HL-60 (cell line): ENCODE measurements at regions not wholly inside any gene's neighbourhood (a gene's known extent, or its start where the extent isn't known, plus 50 kb on each side); places are given as distances from the start of the nearest gene placed in this dataset.

Experiments
- POLR2AphosphoS5 ChIP-seq: IDR thresholded peaks from 2 replicates; pipeline ENCODE4 v1.6.1; 2012; ENCODE audit warnings: low read depth
- TF ChIP-seq, protein P1 (sequence below): IDR thresholded peaks from one replicate; pipeline ENCODE4 v1.5.1; 2011; ENCODE audit warnings: low read length, control low read depth, inconsistent platforms; ENCODE audit not compliant: insufficient read depth

DNA sequence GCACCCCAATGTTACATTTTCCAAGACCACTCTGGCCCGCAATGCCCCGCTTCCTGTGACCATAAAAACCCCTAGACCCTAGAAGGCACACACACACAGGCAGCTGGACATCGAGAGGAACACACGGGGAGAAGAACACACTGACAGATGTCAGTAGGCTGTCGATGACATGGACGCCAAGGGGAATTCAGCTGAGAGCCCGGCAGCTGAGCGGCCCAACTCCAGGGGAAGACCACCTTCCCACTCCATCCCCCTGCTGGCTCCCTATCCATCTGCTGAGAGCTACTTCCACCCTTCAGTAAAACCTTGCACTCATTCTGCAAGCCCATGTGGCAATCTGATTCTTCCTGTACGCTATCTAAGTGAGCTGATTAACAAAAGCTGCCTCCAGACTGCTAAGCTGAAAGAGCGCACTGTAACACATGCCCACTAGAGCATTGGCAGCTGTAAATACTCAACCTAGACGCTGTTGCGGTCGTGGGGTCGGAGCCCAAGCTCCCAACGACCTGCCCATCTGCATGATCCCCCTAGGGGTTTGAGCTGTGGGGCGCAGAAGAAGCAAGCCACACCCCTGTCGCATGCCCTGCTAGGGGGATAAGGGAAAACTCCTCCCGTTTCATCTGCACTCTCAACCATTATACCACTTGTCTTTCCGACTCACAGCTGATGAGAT is 843.6 kb upstream of the POT1 start:
- TF ChIP-seq, protein P1, sequence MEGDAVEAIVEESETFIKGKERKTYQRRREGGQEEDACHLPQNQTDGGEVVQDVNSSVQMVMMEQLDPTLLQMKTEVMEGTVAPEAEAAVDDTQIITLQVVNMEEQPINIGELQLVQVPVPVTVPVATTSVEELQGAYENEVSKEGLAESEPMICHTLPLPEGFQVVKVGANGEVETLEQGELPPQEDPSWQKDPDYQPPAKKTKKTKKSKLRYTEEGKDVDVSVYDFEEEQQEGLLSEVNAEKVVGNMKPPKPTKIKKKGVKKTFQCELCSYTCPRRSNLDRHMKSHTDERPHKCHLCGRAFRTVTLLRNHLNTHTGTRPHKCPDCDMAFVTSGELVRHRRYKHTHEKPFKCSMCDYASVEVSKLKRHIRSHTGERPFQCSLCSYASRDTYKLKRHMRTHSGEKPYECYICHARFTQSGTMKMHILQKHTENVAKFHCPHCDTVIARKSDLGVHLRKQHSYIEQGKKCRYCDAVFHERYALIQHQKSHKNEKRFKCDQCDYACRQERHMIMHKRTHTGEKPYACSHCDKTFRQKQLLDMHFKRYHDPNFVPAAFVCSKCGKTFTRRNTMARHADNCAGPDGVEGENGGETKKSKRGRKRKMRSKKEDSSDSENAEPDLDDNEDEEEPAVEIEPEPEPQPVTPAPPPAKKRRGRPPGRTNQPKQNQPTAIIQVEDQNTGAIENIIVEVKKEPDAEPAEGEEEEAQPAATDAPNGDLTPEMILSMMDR, result no peak
- no peak for TF ChIP-seq POLR2AphosphoS5
